ENCODE measurements at regions not wholly inside any gene's neighbourhood (a gene's known extent, or its start where the extent isn't known, plus 50 kb on each side); places are given as distances from the start of the nearest gene placed in this dataset.

GRCh38 chr5:90185897-90186468 is 223.6 kb downstream of the CETN3 start:
- Histone ChIP-seq H3K27me3 (replicated peaks; ENCODE audit: control insufficient read depth, insufficient read depth, low read length) (no peaks in the 10 kb centered on the region), H3K36me3 (ENCODE audit: control insufficient read depth, insufficient read depth, low read length) (no peaks in the 10 kb centered on the region), H3K4me3 (replicated peaks; ENCODE audit: low read depth, low read length) (no peak overlapping the region)
- TF ChIP-seq, protein P1, sequence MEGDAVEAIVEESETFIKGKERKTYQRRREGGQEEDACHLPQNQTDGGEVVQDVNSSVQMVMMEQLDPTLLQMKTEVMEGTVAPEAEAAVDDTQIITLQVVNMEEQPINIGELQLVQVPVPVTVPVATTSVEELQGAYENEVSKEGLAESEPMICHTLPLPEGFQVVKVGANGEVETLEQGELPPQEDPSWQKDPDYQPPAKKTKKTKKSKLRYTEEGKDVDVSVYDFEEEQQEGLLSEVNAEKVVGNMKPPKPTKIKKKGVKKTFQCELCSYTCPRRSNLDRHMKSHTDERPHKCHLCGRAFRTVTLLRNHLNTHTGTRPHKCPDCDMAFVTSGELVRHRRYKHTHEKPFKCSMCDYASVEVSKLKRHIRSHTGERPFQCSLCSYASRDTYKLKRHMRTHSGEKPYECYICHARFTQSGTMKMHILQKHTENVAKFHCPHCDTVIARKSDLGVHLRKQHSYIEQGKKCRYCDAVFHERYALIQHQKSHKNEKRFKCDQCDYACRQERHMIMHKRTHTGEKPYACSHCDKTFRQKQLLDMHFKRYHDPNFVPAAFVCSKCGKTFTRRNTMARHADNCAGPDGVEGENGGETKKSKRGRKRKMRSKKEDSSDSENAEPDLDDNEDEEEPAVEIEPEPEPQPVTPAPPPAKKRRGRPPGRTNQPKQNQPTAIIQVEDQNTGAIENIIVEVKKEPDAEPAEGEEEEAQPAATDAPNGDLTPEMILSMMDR (IDR thresholded peaks at IDR 0.05; ENCODE audit: insufficient read depth, low read length, poor library complexity, severe bottlenecking) = no peak
- DNase-seq (ENCODE audit: extremely low read depth, insufficient read length) = no peak

- H3K4me3 ChIP-seq (replicated peaks; ENCODE audit: low read depth, low read length) = no peak overlapping the region
- TF ChIP-seq, protein P1 (IDR thresholded peaks at IDR 0.05; ENCODE audit: insufficient read depth, low read length, poor library complexity, severe bottlenecking) = no peak
- no peaks in the 10 kb centered on the region for H3K27me3 ChIP-seq (replicated peaks; ENCODE audit: control insufficient read depth, insufficient read depth, low read length)
- DNase-seq (ENCODE audit: extremely low read depth, insufficient read length) = no peak
- no peaks in the 10 kb centered on the region for H3K36me3 ChIP-seq (ENCODE audit: control insufficient read depth, insufficient read depth, low read length)
These were observed 224.8 kb downstream of the CETN3 start for GRCh38 chr5:90184764-90185163.

DNA sequence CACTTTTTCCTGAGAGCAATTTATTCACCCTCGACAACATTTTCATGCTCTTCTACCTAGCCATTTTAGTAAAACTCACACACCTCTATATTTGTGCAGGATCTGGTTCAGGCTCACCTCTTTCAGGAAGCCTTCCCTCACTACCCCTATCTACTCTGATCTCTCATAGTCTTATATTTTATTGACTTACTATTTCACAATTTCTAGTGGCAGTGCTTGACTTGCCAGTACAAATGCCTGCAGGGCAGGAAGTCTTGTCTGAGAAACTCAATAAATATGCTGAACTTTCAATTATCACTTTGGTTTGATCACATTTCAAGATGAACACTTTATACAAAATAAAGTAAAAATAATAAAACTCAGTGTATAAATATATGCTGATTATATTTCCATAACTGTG is 226.8 kb downstream of the CETN3 start:
- TF ChIP-seq, protein P1 (IDR thresholded peaks at IDR 0.05; ENCODE audit: insufficient read depth, low read length, poor library complexity, severe bottlenecking) = no peak
- Histone ChIP-seq H3K27me3 (replicated peaks; ENCODE audit: control insufficient read depth, insufficient read depth, low read length) (no peaks in the 10 kb centered on the region), H3K4me3 (replicated peaks; ENCODE audit: low read depth, low read length) (no peak overlapping the region), H3K36me3 (ENCODE audit: control insufficient read depth, insufficient read depth, low read length) (no peaks in the 10 kb centered on the region)
- DNase-seq (ENCODE audit: extremely low read depth, insufficient read length) = no peak

- DNase-seq (ENCODE audit: extremely low read depth, insufficient read length) = no peak
- Histone ChIP-seq H3K27me3 (replicated peaks; ENCODE audit: control insufficient read depth, insufficient read depth, low read length) (no peaks in the 10 kb centered on the region), H3K36me3 (ENCODE audit: control insufficient read depth, insufficient read depth, low read length) (no peaks in the 10 kb centered on the region), H3K4me3 (replicated peaks; ENCODE audit: low read depth, low read length) (no peak overlapping the region)
- TF ChIP-seq, protein P1 (IDR thresholded peaks at IDR 0.05; ENCODE audit: insufficient read depth, low read length, poor library complexity, severe bottlenecking) = no peak
These were observed 235.3 kb downstream of the CETN3 start for GRCh38 chr5:90174236-90174635.

DNA sequence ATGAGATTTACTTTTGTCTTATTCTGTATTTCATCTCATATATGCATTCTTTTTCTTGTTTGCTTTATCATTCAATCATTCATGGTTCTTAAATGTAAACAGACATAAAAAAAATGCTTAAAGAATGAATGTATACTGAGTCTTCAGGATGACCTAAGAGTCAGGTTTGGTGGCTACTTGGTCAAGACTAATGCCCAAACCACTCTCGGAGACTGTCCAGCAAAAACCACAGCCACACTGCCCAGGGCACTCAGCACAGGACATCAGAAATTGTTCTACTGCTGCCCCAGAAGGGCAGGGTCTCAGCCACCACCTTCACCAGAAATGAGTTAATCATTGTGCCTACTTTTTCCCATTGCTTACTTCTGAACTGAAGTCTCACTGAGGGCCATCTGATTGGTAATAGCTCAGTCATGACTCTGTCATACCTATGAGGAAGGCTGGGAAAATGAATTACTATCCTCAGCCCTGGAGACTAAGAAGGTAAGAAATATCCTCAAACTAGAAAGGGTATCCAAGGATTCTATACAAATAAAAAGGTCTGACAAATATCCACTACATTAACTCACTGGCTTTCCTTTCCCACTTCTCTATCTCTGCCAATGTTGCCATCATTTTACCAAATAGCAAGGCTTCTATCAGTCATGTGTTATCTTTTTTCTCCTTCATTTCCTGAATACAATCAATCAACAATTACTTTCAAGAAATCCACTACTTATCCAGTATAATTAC is 236.1 kb downstream of the CETN3 start:
- TF ChIP-seq, protein P1 (IDR thresholded peaks at IDR 0.05; ENCODE audit: insufficient read depth, low read length, poor library complexity, severe bottlenecking) = no peak
- no peaks in the 10 kb centered on the region for H3K36me3 ChIP-seq (ENCODE audit: control insufficient read depth, insufficient read depth, low read length)
- H3K4me3 ChIP-seq (replicated peaks; ENCODE audit: low read depth, low read length) = no peak overlapping the region
- DNase-seq (ENCODE audit: extremely low read depth, insufficient read length) = no peak
- no peaks in the 10 kb centered on the region for H3K27me3 ChIP-seq (replicated peaks; ENCODE audit: control insufficient read depth, insufficient read depth, low read length)
